ENCODE measurements at regions not wholly inside any gene's neighbourhood (a gene's known extent, or its start where the extent isn't known, plus 50 kb on each side); places are given as distances from the start of the nearest gene placed in this dataset.

DNA sequence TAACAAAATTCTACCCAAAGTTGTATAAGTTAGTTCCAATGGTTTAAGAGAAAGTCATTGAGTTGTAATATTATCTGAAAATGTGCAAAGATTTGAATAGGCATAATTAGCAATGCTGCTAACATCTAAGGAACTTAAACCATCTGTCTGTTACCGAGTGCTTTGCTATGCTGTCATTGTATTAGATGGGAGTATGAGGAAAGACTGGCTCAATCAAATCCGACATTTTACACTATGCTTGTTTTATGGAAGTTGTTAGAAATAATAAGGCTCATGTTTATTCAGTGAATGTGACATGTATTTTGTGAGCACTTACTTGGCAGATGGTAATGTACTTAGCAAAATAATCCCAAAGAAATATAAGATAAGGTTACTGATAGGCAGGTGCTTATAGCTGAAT, 1715.1 kb downstream of the PCDH7 start:
- no peaks in the 10 kb centered on the region for H3K27me3 Mint-ChIP-seq (ENCODE audit: low read depth in 3 of 3)
- no peak for DNase-seq
- TF ChIP-seq, protein P1, sequence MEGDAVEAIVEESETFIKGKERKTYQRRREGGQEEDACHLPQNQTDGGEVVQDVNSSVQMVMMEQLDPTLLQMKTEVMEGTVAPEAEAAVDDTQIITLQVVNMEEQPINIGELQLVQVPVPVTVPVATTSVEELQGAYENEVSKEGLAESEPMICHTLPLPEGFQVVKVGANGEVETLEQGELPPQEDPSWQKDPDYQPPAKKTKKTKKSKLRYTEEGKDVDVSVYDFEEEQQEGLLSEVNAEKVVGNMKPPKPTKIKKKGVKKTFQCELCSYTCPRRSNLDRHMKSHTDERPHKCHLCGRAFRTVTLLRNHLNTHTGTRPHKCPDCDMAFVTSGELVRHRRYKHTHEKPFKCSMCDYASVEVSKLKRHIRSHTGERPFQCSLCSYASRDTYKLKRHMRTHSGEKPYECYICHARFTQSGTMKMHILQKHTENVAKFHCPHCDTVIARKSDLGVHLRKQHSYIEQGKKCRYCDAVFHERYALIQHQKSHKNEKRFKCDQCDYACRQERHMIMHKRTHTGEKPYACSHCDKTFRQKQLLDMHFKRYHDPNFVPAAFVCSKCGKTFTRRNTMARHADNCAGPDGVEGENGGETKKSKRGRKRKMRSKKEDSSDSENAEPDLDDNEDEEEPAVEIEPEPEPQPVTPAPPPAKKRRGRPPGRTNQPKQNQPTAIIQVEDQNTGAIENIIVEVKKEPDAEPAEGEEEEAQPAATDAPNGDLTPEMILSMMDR (IDR thresholded peaks at IDR 0.05): no peak
- H3K9me3 Mint-ChIP-seq: peaks cover 0 to 2% (median 0%) of the 10 kb centered on the region in 7 donors
- H3K4me3 Mint-ChIP-seq: no peak overlapping the region
- no peaks in the 10 kb centered on the region for H3K36me3 Mint-ChIP-seq
- Histone ChIP-seq H4K20me1 (ENCODE audit: insufficient read depth, low read length) (no peaks in the 10 kb centered on the region), H3K79me2 (ENCODE audit: insufficient read depth, low read length) (no peaks in the 10 kb centered on the region), H3K4me1 (ENCODE audit: control insufficient read depth in 1 of 2, insufficient read depth in 2 of 2, low read length in 2 of 2) (no peaks in the 10 kb centered on the region), H3K27ac (ENCODE audit: low read depth in 1 of 2, low read length in 2 of 2) (no peak overlapping the region), H3K27me3 (ENCODE audit: control insufficient read depth in 2 of 2, insufficient read depth in 2 of 2, low read length in 2 of 2) (no peaks in the 10 kb centered on the region), H3K9ac (ENCODE audit: insufficient read depth, low read length, poor library complexity, severe bottlenecking) (no peak overlapping the region), H3K4me3 (replicated peaks in 1 of 3; ENCODE audit: low read depth in 2 of 3, low read length in 3 of 3) (no peak overlapping the region), H3K9me3 (replicated peaks in 1 of 2; ENCODE audit: control insufficient read depth in 1 of 2, insufficient read depth in 1 of 2, low read length in 2 of 2) (no peaks in the 10 kb centered on the region), H2AFZ (ENCODE audit: insufficient read depth, low read depth, low read length, poor library complexity, severe bottlenecking) (no peak overlapping the region), H3K4me2 (replicated peaks; ENCODE audit: extremely low read depth, low read length, poor library complexity, severe bottlenecking) (no peak overlapping the region), H3K36me3 (replicated peaks in 1 of 2; ENCODE audit: control insufficient read depth in 1 of 2, insufficient read depth in 2 of 2, low read length in 2 of 2) (no peaks in the 10 kb centered on the region)
- H3K4me1 Mint-ChIP-seq: no peaks in the 10 kb centered on the region
- H3K27ac Mint-ChIP-seq: no peak overlapping the region
- intact Hi-C loops (cut with micrococcal nuclease): no loop called here
- WGBS (ENCODE audit: insufficient coverage): 80% methylated on average over 1 of the region's 2 CpGs

GRCh38 chr4:32436816-32437215, 1716.6 kb downstream of the PCDH7 start:
- Mint-ChIP-seq H3K4me1 (no peaks in the 10 kb centered on the region), H3K4me3 (no peak overlapping the region), H3K27me3 (ENCODE audit: low read depth in 3 of 3) (no peaks in the 10 kb centered on the region), H3K9me3 (peaks cover 0 to 2% (median 0%) of the 10 kb centered on the region in 7 donors), H3K27ac (no peak overlapping the region), H3K36me3 (no peaks in the 10 kb centered on the region)
- TF ChIP-seq, protein P1 (IDR thresholded peaks at IDR 0.05): no peak
- Histone ChIP-seq H3K4me1 (ENCODE audit: control insufficient read depth in 1 of 2, insufficient read depth in 2 of 2, low read length in 2 of 2) (no peaks in the 10 kb centered on the region), H3K4me2 (replicated peaks; ENCODE audit: extremely low read depth, low read length, poor library complexity, severe bottlenecking) (no peak overlapping the region), H3K9me3 (replicated peaks in 1 of 2; ENCODE audit: control insufficient read depth in 1 of 2, insufficient read depth in 1 of 2, low read length in 2 of 2) (no peaks in the 10 kb centered on the region), H2AFZ (ENCODE audit: insufficient read depth, low read depth, low read length, poor library complexity, severe bottlenecking) (no peak overlapping the region), H3K4me3 (replicated peaks in 1 of 3; ENCODE audit: low read depth in 2 of 3, low read length in 3 of 3) (no peak overlapping the region), H4K20me1 (ENCODE audit: insufficient read depth, low read length) (no peaks in the 10 kb centered on the region), H3K27ac (ENCODE audit: low read depth in 1 of 2, low read length in 2 of 2) (no peak overlapping the region), H3K36me3 (replicated peaks in 1 of 2; ENCODE audit: control insufficient read depth in 1 of 2, insufficient read depth in 2 of 2, low read length in 2 of 2) (no peaks in the 10 kb centered on the region), H3K79me2 (ENCODE audit: insufficient read depth, low read length) (no peaks in the 10 kb centered on the region), H3K9ac (ENCODE audit: insufficient read depth, low read length, poor library complexity, severe bottlenecking) (no peak overlapping the region), H3K27me3 (ENCODE audit: control insufficient read depth in 2 of 2, insufficient read depth in 2 of 2, low read length in 2 of 2) (no peaks in the 10 kb centered on the region)
- no peak for DNase-seq
- no CpG with 5 or more reads among the region's 3 CpGs for WGBS (ENCODE audit: insufficient coverage)
- intact Hi-C loops (cut with micrococcal nuclease): no loop called here
